Left hindlimb (tissue), 1 donor: ENCODE measurements at regions not wholly inside any gene's neighbourhood (a gene's known extent, or its start where the extent isn't known, plus 50 kb on each side); places are given as distances from the start of the nearest gene placed in this dataset.
A peak's percentile ranks its signal among the peaks of the same experiment; 100 is the strongest.

Source experiments
- DNase-seq: peaks from one replicate; pipeline ENCODE4 v3.0.0-alpha.2; 2018

DNA sequence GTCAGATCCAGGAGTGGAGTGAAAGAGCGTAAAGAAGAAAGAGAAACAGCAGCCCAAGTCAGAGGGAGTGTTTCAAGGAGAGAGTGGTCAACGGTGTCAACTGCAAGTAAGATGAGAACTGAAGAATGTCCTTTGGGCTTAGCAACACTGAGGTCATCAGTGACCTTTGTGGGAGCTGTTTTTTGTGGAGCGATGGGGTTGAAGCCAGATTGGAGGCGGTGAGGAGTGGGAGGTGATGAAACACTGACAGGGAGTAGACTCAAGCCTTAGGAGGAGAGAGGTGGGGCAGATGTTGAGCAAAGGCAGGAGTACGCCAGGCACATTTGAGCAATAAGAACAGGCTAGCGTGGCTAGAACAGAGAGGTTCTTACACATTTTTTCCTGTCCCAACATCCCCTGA lies 103.7 kb upstream of the GNAO1 start:
- no peak for DNase-seq

DNA sequence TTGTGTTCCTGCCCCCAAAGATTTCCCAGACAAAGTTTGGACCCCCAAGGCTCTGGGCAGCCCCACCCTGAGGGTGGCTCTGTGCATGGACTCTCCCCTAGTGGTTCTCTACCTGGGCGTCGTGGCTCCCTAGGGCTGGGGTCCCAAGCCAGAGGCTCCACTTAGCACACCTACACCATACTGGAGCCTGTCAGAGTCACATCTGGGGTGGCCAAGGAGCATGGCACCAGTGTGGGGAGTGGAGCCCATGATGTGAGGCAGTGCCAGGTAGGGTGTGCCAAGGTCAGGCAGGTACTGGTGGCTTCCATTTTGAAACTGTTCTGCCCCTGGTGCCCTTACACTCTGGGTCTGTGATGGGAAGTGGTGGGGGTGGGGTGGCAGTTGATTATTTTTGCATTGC lies 109.9 kb upstream of the GNAO1 start:
- DNase-seq, result no peak

DNA sequence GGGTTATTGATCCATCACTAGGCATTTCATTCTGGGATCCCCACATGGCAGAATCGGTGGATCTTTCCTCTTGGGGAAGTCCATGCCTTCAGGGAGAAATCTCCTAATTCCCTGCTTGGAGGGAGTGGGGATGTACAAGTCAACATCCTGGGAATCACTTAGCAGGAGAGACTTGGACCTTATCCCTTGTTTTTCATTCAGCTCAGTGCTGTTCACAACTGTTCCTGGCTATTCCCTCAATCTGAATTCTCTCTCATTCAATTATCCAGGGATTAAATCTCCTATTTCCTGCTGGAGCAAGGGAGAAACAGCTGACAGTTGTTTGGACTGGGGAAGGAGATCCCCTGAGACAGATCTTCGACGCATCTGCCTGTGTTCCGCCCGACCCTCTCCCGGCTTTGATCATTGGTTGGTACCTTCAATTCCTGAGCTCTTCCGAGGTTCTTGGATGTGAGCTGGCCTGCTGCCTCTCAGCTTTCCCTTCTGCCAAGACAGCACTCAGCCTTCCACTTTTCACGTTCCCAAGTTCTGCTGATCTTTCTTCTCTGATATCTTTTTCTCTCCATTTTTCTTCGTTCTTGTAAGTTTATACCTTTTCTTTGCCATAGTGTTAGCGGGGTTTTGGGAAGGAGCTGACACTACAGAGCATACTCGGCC lies 115.4 kb upstream of the GNAO1 start:
- DNase-seq, result no peak

DNA sequence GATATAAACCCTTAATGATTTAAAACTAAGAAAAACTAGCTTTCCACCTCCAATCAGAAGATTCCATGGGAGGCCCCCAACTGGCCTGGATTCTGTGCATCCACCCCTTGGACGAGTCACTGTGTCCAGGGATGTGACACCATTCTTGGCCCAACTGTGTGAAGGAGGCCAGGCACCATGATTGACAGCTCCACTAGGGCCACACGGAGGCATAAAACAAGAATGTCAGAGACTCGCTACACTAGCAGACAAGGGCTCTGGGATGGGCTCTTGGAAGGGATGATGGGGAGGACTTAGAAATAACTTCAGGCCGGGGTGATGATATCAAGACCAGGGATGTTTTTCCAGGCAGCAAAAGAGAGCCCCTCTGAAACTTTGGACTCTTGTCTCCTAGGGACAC lies 117.8 kb upstream of the GNAO1 start:
- DNase-seq, result no peak

DNA sequence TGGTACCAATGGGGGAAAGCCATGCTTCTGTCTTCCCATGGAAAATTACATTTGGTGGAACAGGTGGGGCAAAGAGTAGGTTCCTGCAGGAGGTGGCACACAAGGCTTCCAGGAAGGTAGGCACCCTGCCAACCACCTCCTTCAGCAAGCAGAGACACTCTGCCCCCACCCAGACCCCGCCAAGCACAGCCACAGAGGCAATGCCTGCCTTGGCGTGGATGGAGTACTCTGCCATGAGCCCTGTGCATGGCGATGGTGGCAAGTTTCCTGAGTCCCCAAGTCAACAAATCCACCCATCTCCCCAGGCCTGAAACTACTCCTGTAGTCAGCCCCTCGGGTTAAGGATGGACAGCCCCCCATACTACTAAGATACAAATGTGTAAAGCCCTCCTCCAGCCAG lies 119.2 kb upstream of the GNAO1 start:
- no peak for DNase-seq

DNA sequence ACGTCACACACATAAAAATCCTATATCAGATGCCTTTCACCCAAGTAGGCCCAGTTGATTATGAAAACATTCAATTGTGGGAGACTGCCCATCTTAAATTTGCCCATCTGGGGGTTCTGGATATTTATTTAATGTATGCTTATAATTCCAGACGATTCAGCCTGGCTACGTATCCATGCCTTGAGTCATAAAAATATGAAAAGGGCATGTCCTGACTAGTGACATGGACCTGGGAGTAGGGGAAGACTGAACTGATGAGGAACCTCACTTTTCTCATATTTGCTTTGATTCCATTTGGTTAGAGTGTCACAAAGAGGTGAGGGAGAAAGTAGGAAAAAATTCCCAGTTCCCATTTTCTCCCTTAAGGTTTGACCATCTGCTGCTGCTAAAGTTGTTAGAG lies 122.5 kb upstream of the GNAO1 start:
- DNase-seq, result no peak

DNA sequence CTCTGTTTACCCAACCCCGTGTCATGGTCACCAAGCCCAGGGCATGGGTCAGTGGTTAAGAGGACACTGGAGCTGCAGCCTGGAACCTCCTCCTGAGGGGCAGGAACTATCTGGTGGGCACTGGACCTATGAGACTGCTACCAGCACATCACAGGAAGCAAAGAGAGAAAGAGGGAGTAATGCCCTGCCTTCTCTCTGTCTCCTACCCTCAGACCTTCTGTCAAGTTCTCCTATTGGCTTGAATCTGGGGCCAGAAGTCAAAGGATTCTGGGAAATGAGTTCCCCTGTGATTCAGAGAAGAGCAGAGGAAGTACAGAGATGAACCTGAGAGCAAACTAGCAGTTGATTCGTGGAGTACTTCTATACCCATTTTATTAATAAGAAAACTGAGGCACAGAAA lies 123.0 kb upstream of the GNAO1 start:
- DNase-seq, result no peak

DNA sequence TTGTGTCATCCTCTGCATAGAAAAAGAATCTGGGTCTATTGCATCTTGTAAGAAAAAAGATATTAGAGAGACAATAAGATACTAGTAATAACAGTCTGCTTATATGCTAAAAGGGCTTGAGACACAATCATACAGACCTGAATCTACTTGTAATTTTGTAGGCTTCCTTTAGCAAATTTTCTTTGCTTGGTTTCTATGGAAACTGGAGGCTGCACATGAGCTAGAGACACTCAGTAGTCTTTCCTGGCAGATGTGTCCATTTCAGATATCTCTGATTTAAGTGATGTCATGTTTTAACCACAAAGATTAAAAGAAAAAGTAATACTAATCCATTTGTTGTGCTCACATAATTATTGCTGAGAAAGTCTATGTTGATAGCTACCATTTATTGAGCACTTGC lies 123.9 kb upstream of the GNAO1 start:
- no peak for DNase-seq

DNA sequence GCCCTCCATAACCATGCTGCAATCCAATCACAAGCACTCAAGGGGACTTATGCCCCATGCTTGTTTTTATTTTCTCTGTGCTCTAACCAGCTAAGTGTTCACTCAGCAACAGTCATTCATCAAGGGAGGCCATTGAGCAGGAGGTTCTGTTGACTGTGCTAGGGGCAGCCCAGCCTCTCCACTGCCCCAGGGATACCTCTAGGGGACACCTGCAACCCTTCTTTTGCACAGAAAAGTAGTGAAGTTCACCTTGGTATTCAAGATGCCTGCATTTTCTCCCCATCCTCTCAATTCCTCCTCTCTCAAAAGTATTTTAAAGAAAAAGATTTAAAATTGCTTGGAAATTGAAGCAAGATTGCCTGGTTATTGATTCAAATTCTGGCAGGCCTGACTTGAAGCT lies 124.7 kb upstream of the GNAO1 start:
- DNase-seq, result no peak

DNA sequence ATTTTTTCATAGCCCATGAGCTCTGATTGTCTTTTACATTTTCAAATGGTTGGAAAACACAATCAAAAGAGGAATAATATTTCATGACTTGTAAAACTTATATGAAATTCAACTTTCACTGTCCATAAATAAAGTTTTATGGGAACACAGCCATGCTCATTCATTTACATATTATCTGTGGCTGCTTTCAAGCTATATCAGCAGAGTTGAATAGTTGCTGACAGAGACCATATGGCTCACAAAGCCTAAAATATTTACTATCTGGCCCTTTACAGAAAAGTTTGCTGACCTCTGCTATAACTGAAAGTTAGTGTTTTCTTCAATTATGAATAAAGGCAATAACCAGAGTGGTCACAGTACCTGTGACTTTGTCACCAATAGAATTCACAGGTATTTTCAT lies 128.2 kb upstream of the GNAO1 start:
- DNase-seq, result no peak

DNA sequence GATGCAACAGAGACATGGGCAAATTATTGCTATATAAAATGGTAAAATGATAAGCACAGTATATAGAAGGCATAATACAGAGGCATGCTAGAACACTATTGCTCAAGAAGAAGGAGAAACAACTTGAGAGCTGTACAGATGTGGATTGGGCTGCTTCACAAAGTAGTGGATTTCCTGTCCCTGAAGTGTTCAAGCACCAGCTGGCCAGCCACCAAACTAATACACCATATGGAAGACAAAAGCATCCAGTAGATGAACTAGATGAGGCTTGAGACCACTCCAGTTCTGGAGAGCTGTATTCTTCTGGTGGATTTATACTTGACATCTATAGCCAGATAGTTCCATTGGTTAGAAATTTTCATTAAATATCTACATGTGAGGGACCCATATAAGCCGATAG lies 134.1 kb upstream of the GNAO1 start:
- DNase-seq, result no peak

DNA sequence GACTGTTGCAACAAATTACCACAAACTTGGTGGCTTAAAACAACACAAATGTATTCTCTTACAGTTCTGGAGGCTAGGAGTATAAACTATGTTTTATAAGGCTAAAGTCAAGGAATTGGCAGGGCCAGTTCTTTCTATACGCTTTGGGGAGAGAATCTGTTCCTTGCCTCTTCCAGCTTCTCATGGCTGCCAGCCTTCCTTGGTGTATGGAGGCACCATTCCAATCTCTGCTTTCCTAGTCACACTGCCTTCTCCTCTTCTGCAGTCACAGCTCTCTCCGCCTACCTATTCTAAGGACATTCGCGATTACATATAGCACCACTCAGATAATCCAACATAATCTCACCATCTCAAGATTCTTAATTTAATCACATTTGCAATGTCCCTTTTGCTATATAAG lies 140.4 kb upstream of the GNAO1 start:
- DNase-seq, result no peak

DNA sequence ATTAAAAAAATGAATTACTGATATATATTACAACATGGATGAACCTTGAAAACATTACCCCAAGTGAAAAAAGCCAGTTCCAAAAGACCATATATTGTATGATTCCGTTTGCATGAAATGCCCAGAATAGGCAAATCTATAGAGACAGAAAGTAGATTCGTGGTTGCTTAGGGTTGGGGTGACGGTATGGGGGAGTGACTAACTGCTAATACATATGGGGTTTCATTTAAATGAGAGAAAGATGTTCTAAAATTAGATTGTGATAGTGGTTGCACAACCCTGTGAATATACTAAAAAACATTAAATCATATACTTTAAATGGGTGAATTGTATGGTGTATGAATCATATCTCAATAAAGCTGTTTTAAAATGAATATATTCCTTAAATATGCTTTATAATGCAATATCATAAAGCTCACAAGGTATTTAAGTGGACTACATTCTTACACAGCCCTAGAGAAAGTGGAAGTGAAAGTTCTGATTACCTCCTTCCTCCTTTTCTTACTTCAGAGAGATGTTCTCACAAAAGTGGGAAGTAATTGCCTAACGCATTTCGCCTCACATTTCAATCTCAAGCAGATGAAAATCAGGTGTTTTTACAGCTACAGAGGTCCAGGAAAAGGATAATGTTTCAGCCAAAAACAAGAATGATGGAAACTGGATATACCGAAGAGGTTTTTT lies 142.7 kb upstream of the GNAO1 start:
- DNase-seq, result no peak

DNA sequence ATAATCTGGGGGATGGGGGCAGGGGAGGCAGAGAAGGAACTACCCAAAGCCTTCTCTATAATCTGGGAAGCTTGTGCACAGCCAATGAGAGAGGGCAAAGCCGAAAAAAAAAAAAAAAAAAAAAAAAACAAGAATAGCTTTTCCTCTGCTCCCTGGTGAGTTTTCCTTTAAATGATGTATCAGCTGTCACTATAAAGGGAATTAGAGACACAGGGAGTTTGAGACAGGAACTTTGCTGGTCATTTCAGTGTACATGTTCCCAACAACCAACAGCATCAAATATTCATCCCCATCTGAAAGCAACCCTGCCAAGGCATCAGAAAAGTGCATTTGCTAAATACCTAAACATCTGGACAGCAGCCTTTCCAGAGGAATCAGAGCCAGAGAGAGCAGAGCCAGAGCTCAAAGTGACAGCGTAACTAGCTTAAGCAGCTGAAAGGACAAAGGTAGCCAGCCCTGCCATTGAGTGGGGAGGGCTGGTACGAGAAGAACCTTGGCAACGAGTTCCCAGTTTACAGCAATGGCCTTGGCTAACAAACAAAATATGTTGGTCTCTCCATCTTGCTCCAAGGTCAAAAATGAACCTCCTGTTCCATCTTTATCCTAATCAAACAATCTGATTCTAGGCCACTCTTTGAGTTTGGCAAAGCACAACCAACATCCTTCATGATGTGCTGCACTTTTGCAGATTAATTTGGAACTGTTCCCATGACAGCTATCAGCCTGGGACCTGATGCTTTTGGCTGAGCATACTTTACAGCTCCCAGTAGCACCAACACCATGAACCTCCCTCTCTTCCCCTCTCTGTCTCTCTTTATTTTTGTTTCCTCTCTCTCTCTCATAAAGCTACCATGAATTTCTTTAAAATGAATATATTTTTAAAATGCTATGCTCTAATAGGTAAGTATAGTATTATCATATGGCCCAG lies 143.7 kb upstream of the GNAO1 start:
- DNase-seq, result peak; percentile 41

DNA sequence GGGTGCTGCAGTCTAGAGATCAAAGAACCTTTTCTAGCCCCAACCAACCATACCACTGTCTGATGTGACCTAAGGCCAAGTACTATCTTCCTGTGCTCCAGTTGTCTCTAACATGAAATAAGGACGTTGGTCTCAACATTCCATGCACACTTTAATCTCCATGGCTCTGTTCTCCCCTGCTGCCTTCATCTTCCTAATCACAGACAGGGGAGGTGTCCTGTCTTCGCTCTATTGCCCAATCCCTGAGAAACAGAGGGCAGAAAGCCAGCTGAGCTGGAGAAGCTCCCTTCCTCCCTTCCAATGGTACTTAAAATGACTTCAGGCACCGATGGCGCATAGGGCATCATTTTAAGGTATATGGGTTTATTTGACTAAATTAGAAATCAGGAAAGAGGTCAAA lies 148.9 kb upstream of the GNAO1 start:
- DNase-seq, result no peak

DNA sequence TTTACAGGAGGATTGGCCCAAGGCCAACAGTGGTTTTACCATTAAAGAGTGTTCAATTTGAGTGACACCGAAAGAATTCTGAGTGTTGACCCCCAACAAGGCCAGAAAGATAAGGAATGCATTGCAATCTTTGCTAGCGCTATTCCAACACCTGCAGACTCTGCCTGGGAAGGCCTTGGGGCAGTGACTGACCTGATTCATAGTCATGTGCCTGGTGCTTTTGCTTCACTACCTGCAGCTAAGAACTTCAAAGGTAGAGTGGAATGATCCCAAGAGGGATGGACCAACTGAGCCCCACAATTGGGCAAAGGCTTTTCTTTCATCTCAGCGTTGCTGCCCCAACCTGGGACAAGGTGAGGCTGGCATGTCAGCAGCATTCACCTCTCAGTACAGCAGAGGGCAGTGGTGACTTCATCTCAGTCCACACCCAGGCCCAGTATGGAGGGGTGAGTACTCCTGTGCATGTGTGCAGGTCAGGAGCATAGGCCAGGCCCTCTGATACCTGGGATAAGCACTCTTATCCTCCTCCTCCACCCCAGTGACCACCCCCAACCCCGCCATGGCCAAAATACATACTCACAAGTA lies 149.6 kb upstream of the GNAO1 start:
- no peak for DNase-seq

DNA sequence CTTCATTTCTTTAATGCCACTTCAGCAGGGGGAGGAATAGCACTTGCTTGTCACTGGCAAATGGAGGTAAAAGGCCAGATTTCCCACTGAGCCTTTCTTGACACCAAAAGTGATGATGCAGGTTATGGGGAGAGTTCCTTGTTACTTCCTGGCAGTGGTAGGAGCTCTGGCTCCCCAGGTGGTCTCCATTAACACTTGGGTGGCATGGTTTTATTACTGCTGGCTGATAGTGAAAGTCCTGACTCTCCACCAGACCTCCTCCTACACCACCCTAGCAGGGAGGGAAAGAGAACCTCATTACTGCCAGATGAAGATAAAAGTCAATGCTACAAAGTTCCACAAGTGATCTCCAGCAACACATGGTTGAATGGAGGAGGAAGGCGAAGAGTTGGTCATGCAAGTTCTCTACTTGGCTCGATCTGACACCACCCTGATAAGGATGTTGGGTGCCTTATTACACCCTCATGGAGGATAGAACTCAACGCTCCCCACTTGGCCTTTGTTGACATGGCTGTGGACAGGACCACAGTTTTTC lies 152.7 kb upstream of the GNAO1 start:
- no peak for DNase-seq

DNA sequence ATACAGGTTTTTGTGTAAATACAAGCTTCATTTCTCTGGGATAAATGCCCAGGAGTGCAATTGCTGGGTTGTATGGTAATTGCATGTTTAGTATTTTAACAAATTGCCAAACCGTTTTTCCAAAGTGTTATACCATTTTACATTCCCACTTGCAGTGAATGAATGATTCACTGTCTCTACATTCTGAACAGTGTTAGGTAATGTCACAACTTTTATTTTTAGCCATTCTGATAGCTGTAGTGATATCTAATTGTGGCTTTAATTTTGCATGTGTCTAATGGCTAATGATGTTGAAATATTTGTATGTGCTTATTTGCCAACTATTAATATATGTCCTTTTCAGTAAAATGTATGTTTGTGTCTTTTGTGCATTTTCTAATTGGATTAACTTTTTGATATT lies 156.9 kb upstream of the CES5A start:
- no peak for DNase-seq

DNA sequence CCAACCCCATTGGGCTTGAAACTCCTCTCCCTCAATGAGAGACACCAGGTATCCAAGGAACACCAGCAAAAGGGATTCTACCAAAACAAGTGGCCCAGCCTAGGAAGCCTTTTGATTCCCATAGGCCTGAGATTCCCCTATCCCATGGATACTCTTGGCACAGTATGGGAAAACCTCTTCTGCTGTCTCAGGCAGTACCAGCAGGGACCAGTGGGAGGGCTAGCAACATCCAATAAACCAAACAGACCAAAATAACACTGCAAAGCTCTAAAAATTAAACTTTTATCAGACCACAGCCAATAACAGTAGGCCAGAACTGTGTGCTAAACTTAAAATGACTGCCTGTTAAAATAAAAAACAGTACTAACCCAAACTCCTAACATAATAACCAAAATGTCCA lies 153.9 kb upstream of the CES5A start:
- no peak for DNase-seq

DNA sequence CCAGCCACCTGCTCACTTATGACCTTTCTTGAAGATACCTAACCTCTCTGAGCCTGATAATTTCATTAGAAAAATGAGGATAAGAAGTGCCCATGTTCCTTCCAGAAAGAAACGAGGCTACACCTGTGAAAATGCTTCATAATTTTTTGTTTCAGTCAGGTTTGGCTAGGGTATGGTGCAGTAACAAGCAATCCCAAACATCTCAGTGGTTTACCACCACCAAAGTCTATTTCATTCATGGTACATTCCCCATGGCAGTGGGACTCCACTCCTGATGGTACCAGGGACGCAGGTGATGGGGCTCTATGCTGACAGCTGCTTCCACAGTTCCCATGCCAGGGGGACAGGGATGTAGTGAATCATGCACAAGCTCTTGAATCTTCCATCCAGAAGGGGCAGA lies 147.6 kb upstream of the CES5A start:
- no peak for DNase-seq

DNA sequence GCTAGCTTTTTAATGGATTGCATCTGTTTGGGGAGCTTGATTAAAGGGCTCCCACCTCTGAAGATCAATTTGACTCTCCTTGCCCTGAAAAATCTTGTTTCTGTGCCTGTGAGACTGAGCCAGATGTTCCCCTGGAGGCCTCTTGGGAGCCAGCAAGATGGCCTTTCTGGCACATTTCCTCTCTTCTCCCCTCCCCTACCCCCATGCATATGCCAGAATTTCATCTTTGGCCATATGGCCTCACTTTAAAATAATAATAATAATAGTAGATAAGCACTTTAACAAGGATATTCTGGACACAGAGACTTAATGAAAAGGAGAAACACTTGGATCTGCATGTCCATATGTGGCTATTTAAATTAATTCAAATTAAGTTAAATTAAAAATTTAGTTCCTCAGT lies 144.1 kb upstream of the CES5A start:
- no peak for DNase-seq

DNA sequence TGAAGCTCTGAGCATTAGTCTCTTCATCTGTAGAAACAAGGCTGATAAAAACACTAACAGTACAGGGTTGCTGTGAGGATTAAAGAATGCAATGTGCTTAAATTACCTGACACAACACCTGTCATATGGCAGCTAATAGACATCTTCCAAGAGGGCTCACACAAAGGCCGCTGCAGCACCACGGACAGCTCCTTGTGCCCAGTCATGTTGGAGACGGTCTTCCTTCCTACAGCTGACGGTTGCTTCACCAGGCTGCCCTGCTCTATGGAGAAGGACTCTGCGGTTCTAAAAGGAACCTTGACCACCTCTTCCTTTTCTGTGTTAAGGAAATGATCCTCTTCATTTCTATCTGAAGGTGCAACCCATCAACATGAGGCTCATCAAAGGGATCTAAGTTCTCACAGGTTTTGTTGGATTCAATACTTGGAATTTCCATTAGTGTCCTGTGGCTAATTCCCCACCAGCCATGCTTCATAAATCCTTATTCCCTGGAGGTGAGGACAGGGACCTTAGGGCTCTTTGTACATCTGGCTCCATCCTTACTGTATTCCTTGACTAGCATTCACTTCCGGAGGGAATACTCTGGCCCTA lies 138.9 kb upstream of the CES5A start:
- DNase-seq, result peak; percentile 53

DNA sequence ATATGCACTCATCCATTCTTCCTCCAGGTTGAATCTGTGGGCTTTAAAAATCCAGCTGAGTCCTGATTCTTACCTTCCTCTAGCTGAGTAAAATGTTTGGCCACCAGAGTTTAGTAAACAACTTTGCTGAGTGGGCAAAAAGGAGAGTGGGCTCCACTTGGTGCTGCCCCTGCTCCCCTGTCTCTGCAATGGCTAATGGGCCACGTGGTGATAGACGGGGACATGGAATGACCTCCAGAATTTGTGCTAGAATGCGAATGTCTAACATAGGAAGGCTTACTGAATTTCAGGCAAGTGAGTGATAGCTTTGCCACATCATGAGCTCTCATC lies 137.3 kb upstream of the CES5A start:
- no peak for DNase-seq
